ENCODE measurements at regions not wholly inside any gene's neighbourhood (a gene's known extent, or its start where the extent isn't known, plus 50 kb on each side); places are given as distances from the start of the nearest gene placed in this dataset.

DNA sequence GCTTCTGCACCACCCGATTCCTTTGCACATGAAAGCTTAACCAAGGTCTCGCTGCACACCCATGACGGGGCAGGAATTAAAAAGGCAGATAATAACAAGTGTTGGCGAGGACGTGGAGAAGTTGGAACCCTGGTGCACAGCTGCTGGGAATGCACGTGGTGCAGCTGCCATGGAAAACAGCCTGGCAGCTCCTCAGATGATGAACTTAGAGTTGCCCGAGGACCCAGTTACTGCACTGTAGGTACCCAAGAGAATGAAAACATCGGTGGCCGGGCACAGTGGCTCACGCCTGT, 211.6 kb upstream of the CIBAR2 start:
- TF ChIP-seq POLR2A (IDR thresholded peaks at IDR 0.05; ENCODE audit: low read depth, low read length), result no peak
- TF ChIP-seq TAF1 (IDR thresholded peaks at IDR 0.05; ENCODE audit: low read depth, low read length), result no peak
- no peak for TF ChIP-seq PAX5 (IDR thresholded peaks at IDR 0.05; ENCODE audit: insufficient read depth, low read length, severe bottlenecking)
- no peak for TF ChIP-seq POLR2AphosphoS5 (IDR thresholded peaks at IDR 0.05; ENCODE audit: low read depth, low read length)

Data from GM12891 (cell line).